WTC11 (cell line): ENCODE measurements at regions not wholly inside any gene's neighbourhood (a gene's known extent, or its start where the extent isn't known, plus 50 kb on each side); places are given as distances from the start of the nearest gene placed in this dataset.

ENCODE experiments used
- ATAC-seq: fragments of 200-7000 bp; cut with Tn5 transposase; 2 replicates; pipeline ENCODE4 v1.10.0; 2021; ENCODE audit warnings: mild to moderate bottlenecking, moderate library complexity
- CTCF ChIA-PET: fragments of 300-600 bp; sonication (Branson Sonifier 250); formaldehyde crosslinking; loops from one replicate; lab custom pipeline; 2021; ENCODE audit warnings: antibody characterized with exemption; lab: Charles Lee
- POLR2A ChIA-PET: fragments of 350-600 bp; sonication (Branson Sonifier 250); formaldehyde crosslinking; loops from one replicate; lab custom pipeline; 2021; ENCODE audit warnings: antibody characterized with exemption; lab: Charles Lee
- DNase-seq: peaks from one replicate; pipeline ENCODE4 v3.0.0; 2021; ENCODE audit warnings: low spot score
- H3K27ac Mint-ChIP-seq: 2 replicates; pipeline ENCODE4 v1.8.0; 2021; ENCODE audit warnings: mixed read lengths
- H3K27me3 Mint-ChIP-seq: 2 replicates; pipeline ENCODE4 v1.8.0; 2021; ENCODE audit warnings: low read depth, mild to moderate bottlenecking, moderate library complexity, mixed read lengths
- H3K36me3 Mint-ChIP-seq: 2 replicates; pipeline ENCODE4 v1.8.0; 2021; ENCODE audit warnings: mixed read lengths
- H3K4me1 Mint-ChIP-seq: 2 replicates; pipeline ENCODE4 v1.8.0; 2022; ENCODE audit warnings: mixed read lengths
- H3K4me3 Mint-ChIP-seq: 2 replicates; pipeline ENCODE4 v1.8.0; 2021; ENCODE audit warnings: mild to moderate bottlenecking, moderate library complexity, mixed read lengths
- H3K9me3 Mint-ChIP-seq: 2 replicates; pipeline ENCODE4 v1.8.0; 2021; ENCODE audit warnings: mixed read lengths
- AR ChIP-seq: fragments of 250-450 bp; sonication (Bioruptor Pico); IDR thresholded peaks from 2 replicates; pipeline ENCODE4 v1.9.0; 2021; ENCODE audit warnings: mild to moderate bottlenecking
- ATF3 ChIP-seq: sonication (generic); formaldehyde crosslinking; conservative IDR thresholded peaks from 2 replicates; pipeline ENCODE4 v1.8.1; 2022; ENCODE audit warnings: mild to moderate bottlenecking, missing genetic modification reagents
- CBFB ChIP-seq: sonication (generic); formaldehyde crosslinking; IDR thresholded peaks from 2 replicates; pipeline ENCODE4 v1.8.1; 2022; ENCODE audit warnings: mild to moderate bottlenecking, low read depth, missing genetic modification reagents
- ERG ChIP-seq: fragments of 250-450 bp; sonication (Bioruptor Pico); IDR thresholded peaks from 2 replicates; pipeline ENCODE4 v1.8.0; 2021; ENCODE audit warnings: mild to moderate bottlenecking
- FOXP1 ChIP-seq: sonication (generic); formaldehyde crosslinking; IDR thresholded peaks from 2 replicates; pipeline ENCODE4 v1.8.0; 2022; ENCODE audit warnings: missing genetic modification reagents, mild to moderate bottlenecking, moderate library complexity, borderline replicate concordance
- HMGA2 ChIP-seq: fragments of 250-450 bp; sonication (Bioruptor Pico); IDR thresholded peaks from 2 replicates; pipeline ENCODE4 v1.4.0; 2021; ENCODE audit warnings: mild to moderate bottlenecking, moderate library complexity
- HMGXB4 ChIP-seq: sonication (generic); formaldehyde crosslinking; IDR thresholded peaks from 2 replicates; pipeline ENCODE4 v1.8.1; 2023; ENCODE audit warnings: mild to moderate bottlenecking, moderate library complexity, missing genetic modification reagents
- JAZF1 ChIP-seq: fragments of 250-450 bp; sonication (Bioruptor Pico); IDR thresholded peaks from 2 replicates; pipeline ENCODE4 v1.9.0; 2021; ENCODE audit warnings: moderate library complexity, mild to moderate bottlenecking, inconsistent platforms
- NFATC4 ChIP-seq: fragments of 250-450 bp; sonication (Bioruptor Pico); IDR thresholded peaks from 2 replicates; pipeline ENCODE4 v1.9.0; 2021; ENCODE audit warnings: mild to moderate bottlenecking
- NR1H2 ChIP-seq: sonication (generic); formaldehyde crosslinking; IDR thresholded peaks from 2 replicates; pipeline ENCODE4 v1.9.0; 2021; ENCODE audit warnings: mild to moderate bottlenecking, moderate library complexity, missing genetic modification reagents
- SMAD4 ChIP-seq: sonication (generic); formaldehyde crosslinking; IDR thresholded peaks from 2 replicates; pipeline ENCODE4 v1.8.0; 2022; ENCODE audit warnings: mild to moderate bottlenecking, missing genetic modification reagents
- SOX15 ChIP-seq: fragments of 250-450 bp; sonication (Bioruptor Pico); IDR thresholded peaks from 2 replicates; pipeline ENCODE4 v1.9.0; 2021; ENCODE audit warnings: mild to moderate bottlenecking
- STAT6 ChIP-seq: sonication (generic); formaldehyde crosslinking; conservative IDR thresholded peaks from 2 replicates; pipeline ENCODE4 v1.8.1; 2023; ENCODE audit warnings: mild to moderate bottlenecking, low read depth, missing genetic modification reagents, moderate library complexity
- TEAD1 ChIP-seq: sonication (generic); formaldehyde crosslinking; IDR thresholded peaks from 2 replicates; pipeline ENCODE4 v1.8.0; 2022; ENCODE audit warnings: mild to moderate bottlenecking, missing genetic modification reagents
- TP53 ChIP-seq: sonication (generic); formaldehyde crosslinking; IDR thresholded peaks from 2 replicates; pipeline ENCODE4 v1.8.1; 2023; ENCODE audit warnings: mild to moderate bottlenecking, missing genetic modification reagents
- USF2 ChIP-seq: sonication (generic); formaldehyde crosslinking; IDR thresholded peaks from 2 replicates; pipeline ENCODE4 v1.8.1; 2023; ENCODE audit warnings: mild to moderate bottlenecking, missing genetic modification reagents, moderate library complexity
- ZNF263 ChIP-seq: sonication (generic); formaldehyde crosslinking; IDR thresholded peaks from 2 replicates; pipeline ENCODE4 v1.8.1; 2022; ENCODE audit warnings: low read depth, mild to moderate bottlenecking, moderate library complexity, missing genetic modification reagents
- ZNF425 ChIP-seq: fragments of 250-450 bp; sonication (Bioruptor Pico); conservative IDR thresholded peaks from 2 replicates; pipeline ENCODE4 v1.9.0; 2021; ENCODE audit warnings: mild to moderate bottlenecking

- no peak for ATAC-seq
- Mint-ChIP-seq H3K4me3 (no peak overlapping the region), H3K9me3 (peaks cover 29% of the 10 kb centered on the region), H3K27ac (no peak overlapping the region), H3K36me3 (peaks cover 7% of the 10 kb centered on the region; the same call in 1 of the 2 replicates), H3K4me1 (no peaks in the 10 kb centered on the region), H3K27me3 (peaks cover 2% of the 10 kb centered on the region; the same call in 1 of the 2 replicates)
- no peak for DNase-seq
- POLR2A ChIA-PET: no interaction called here
- CTCF ChIA-PET: interaction anchor here (0.6 to 1.9 kb wide), 3 partner anchors 32 to 124 kb away, joined by 3 to 7 read pairs (median 5); partner anchors contain the start of gene SYNE3
- TF ChIP-seq ZNF263 (CRISPR knock-in tag) (no peak), SMAD4 (no peak), TEAD1 (CRISPR knock-in tag) (no peak), ZNF425 (CRISPR knock-in tag) (no peak), SOX15 (CRISPR knock-in tag) (no peak), HMGXB4 (CRISPR knock-in tag) (no peak), USF2 (CRISPR knock-in tag) (no peak), NR1H2 (CRISPR knock-in tag) (no peak), FOXP1 (no peak), TP53 (CRISPR knock-in tag) (no peak), ATF3 (no peak), NFATC4 (no peak), ERG (CRISPR knock-in tag) (no peak), CBFB (CRISPR knock-in tag) (no peak), HMGA2 (no peak), AR (CRISPR knock-in tag) (no peak), JAZF1 (CRISPR knock-in tag) (no peak), STAT6 (CRISPR knock-in tag) (no peak)
Measured at GRCh38 chr14:95392841-95393240, 73.1 kb upstream of the CLMN start.
